GM21390 (cell line): ENCODE measurements at regions not wholly inside any gene's neighbourhood (a gene's known extent, or its start where the extent isn't known, plus 50 kb on each side); places are given as distances from the start of the nearest gene placed in this dataset.
"Not testable (repeated sequence)": the region's sequence is repeated elsewhere in the genome, so short reads cannot be mapped to it uniquely, and the experiment has no call there.

Experiments used
- ATAC-seq: cut with Tn5 transposase; IDR thresholded peaks from one replicate; pipeline ENCODE4 v1.9.1; 2021; ENCODE audit not compliant: unreplicated experiment

DNA sequence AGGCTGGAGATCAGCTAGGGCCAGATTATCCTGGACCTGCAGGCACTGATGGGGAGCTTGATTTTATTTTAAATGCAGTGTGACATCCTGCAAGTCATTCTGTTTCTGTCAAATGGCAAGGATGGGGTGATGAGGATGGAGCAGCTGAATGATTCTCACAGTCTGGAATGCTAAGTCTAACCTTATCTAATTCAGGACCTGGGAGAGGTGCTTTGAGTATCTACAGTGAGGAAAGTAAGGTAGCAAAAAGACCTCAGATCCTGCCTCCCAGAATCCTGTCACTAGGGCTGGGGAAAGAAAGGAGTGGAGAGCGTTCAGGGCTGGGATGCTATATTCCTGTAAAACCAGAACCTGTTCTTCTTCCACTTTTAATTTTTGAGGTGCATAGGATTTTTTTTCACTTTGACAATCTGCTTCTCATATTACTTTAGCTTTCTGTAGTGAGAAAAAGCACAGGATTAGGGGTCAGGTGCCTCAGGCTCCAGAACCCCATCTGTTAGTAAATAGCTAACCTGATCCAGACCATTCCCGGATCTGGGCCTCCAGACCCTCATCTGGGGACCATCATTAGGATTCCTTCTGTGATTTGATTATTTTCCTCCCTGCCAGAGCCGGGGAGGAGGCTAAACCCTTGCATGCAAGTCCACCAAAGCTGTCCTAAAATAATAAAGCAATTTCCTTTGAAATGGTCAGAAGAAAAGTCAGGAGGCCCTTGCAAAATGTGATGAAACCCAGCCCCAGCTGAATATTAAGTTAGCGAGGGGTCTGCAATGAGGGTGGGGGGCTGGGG lies 54.7 kb downstream of the ASCL1 start:
- ATAC-seq: no peak

DNA sequence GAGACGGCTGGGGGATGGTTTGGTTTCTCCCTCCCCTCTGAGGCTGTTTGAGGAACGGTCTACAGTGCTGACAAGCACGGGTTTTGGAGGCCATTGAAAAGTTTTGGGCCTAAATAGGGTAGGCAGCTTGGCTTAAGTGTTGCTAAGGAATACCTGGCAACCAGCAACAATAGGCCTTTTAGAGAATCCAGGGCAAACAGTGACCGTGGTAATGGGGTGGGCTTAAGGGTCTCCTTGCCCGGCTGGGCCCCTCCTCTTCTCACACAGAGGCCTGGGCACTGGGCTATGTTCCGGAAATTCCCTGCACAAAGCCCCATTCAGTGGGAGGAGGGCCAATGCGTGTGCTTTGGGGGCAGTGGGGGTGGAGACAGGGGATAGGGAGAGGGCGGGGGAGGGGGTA lies 55.4 kb downstream of the ASCL1 start:
- no peak for ATAC-seq

DNA sequence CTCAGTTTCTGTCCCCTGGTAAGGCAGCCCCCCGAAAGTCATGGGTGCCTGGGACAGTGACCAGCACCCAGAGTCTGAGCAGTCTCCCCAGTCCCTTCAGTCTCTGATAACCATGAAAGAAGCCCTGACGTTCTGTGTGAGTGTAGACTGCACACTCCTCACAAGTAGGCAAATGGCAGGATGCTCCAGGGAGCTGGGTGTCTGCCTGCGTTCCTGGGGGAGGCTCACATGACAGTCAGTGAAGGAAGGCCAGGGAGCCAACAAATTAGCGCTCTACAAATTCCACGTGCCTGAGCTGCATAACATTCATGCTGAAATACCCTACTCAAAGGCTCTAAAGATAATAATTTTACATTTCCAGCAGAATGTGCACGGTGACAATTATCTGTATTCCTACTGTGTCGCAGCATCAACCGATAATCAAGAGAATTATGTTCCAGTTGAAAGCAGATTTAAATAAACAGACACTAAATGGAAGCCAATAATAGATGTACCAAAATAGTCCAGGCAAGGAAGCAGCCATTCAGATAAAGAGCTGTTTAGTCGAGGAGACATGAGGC lies 56.3 kb downstream of the ASCL1 start:
- no peak for ATAC-seq

DNA sequence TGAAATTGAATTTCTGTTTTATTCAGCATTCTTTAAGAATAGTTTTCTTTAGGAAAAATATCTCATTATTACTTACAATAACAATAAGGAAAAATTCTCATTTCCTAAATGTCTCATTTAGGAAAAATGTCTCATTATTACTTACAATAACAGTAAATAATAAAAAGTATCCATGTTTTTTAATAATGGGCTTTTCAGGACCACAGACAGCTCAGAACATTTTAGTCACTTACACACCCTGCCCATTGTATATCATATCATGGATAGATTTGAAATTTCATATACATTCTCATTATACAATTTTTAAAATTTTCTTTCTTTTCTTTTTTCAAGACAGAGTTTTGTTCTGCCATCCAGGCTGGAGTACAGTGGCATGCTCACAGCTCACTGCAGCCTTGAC lies 58.9 kb downstream of the ASCL1 start:
- no peak for ATAC-seq

DNA sequence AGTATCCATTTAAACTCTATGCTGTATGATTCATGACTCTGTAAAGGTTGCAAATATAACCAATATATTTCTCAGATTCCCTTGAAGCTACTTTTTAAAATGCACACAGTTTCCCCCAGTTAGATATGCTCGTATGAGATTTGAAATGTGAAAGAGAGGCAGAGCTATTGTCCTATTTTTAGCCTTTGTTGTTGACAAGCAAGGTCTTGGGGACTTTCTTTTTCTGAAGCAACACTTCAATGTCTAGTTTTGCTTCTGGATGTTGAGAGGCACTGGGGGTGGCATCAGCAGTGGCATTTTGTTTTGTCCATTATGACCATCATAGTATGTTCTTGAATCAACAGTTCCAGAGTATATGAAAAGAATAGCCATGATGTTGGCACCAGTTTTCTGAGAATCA lies 63.4 kb downstream of the ASCL1 start:
- ATAC-seq: peak; percentile 64

DNA sequence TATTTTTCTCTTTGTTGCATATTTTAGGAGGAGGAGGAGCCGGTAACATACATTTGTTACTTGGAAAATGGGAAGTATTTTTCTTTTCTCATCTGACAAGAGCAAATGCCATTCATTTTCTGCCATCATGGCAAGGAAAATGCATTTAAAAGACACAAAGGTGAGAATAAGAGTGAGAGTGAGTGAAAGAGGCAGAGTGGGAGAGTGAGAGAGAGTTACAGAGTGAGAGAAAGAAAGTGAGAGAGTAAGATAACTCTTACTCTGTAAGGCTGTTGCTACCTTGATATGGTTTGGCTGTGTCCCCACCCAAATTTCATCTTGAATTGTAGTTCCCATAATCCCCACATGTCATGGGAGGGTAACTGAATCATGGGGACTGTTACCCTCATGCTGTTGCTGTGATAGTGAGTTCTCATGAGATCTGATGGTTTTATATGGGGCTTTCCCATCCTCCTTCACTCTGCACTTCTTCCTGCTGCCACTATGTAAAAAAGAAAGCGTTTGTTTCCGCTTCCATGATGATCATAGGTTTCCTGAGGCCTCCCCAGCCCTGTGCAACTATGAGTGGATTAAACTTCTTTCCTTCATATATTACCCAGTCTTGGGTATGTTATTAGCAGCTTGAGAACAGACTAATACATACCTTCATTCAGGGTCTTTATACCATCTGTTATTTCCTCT lies 64.2 kb downstream of the ASCL1 start:
- no peak for ATAC-seq

DNA sequence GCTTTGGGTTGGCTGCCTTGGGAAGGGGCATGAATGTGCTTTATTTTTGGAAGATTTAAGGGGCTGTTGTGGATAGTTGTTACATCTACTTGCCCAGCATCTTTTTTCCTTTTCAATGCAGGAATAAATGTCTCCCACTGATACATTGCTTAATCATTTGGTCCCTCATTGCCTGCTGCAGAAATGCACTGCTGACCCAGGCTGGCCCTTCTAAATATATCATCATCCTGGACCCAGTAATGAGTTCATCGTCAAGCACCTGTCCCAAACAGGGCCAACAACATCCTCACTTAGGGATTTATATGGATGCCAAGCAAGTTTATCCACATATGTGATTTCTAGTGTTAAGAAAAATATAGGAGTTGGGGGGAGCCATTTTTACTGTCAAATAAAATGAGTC lies 67.2 kb downstream of the ASCL1 start:
- no peak for ATAC-seq

DNA sequence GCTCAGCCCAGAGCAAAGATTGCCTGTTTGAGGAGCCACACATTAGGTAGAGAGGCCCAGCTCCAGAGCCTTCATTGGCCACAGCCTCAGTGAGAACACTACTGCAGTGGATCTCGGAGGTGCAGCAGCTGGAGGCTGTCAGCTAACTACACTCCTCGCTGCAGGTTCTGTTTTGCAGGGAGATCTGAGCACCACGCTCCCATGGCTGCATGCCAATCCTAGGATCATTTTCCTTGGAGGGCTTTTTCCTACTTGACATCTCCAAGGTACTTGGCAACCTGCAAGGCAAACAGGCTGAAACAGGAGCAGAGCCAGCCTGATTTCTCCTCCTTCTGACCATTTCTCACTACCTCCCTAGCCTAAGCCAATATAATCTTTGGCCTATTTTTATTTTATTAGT lies 69.2 kb downstream of the ASCL1 start:
- ATAC-seq: not testable (repeated sequence)

DNA sequence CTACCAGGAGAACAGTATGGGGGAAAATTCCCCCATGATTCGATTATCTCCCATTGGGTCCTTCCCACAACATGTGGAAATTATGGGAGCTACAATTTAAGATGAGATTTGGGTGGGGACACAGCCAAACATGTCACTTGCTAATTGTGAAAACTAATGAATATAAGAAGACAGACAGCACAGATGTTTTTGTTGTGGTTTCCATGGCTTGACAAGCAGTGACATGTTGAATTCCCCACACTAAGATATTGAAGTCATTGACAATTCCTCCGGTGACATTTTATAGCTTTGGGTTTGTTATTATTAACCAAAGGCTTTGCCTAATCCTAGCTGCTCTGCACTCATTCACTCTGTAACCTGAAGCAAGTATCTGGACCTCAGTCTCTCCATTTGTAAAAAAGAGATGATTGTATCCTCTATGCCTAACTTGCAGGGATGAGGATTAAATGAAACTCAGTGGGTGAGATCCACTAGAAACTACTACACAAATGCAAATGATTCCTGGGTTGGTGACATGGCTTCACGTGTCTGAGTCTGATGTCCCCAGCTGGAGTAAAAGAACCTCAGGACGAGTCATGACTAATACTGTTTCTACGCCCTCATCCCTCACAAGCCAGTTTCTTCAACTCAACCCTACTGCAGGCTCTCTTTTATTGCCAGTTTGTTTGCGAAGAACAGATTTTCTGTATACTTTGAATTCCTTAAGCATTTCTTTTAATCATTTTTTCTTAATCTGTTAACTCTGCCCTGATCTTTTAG lies 71.6 kb downstream of the ASCL1 start:
- ATAC-seq: no peak

DNA sequence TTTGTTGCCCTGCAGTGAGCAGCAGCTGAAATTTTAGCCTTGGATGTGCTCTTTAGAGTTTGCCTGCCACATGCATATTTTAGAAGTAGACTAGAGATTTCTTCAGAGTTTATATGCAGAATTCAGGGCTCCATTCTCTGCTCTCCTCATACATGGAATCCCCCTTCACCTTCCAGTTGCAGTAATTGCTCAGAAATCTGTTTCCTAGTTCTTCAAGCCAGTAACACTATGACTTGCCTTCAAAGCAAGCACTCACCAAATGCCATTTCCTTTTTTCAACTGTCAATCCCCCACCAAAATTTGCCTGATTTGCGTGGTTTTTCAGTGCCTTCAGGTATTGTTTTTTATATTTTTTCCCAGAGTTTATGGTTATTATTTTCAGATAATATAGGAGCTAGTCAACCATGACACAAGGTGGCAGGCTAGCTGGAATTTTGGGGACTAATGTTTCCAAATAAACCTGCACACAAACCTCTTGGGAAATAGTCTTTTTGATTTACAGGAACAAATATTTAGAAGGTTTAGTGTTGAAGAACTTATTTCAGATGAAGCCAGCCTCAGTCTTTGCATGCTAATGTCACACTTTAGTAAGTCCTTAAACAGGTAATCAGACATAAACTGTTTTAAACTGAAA lies 79.2 kb downstream of the ASCL1 start:
- no peak for ATAC-seq

DNA sequence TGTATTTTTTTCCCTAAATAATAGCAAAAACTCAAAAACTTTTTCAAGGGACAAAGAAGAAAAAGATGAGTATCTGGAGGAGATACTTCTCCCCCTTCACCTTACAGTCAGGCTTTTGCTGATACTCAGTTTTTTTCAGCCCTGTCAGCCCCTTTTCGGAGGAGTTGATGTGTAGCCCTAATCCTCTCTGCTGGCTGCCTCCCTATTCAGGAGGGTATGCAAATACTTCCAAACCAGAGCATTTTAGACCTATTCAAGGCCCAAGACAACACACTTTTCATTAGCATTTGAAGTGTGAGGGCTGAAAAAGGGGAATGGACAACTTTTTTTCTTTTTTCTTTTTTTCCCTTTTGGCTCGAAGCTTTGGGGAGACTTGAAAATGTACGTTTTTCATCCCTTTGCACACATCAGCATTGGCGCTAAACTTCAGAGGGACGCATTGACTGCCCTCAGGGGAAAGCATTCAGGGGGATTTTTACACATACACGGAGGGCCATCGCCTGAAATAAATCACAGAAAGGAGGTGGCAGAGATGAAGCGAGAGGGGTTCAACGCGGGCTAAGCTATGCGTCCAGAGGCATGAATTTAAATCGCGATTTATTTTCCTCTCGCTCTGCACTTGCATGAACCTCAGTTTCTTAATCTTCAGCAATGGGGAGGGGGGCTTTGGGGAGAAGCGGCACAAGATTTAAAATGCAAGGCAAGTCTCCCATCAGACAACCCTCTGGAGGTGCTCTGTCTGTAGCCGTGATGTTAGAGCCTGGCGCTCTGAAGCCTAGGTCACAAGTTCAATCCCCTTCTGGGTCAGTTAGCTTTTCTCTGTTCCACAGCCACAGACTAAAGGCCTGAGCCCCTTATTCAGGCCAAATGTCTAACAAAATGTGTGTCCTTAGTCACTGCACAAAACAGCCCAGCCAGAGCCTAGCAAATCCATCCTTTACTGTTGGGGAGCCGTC lies 86.3 kb downstream of the ASCL1 start:
- ATAC-seq: no peak

DNA sequence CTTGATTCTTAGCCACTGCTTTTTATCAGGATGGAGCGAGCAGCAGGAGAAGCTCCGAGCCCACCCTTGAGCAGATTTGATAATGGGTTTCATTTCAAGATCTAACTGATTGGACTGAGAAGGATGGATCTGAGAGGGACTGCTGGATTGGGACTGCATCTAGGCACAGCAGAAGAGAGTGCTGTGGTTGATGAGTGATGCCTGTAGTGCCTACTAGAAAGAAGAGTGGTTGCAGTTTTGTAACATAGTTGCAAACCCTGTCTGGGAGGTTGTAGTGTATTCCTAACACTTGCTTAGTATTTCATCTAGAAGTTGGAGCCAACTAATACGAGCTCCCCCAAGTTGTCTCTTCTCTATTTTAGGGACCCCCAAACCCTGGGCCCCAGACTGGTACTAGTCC lies 88.7 kb downstream of the ASCL1 start:
- no peak for ATAC-seq

DNA sequence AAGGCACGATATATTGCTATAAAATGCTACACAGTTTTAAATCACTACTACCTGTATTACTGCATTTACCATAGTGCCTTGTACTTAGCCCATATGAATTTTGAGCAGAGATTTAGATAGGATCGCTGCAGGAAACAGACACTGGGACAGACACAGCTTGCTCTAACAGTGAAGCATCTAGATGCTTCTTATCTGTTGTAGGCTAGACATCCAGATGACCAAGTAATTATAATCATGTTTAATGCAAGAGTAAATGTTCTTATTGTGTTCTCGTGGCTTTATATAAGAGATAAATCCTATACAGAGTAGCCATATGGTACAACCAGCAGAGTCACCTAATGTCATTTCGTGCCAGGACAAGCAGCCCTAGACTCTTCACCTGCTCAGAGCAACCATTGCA lies 92.8 kb downstream of the ASCL1 start:
- no peak for ATAC-seq

DNA sequence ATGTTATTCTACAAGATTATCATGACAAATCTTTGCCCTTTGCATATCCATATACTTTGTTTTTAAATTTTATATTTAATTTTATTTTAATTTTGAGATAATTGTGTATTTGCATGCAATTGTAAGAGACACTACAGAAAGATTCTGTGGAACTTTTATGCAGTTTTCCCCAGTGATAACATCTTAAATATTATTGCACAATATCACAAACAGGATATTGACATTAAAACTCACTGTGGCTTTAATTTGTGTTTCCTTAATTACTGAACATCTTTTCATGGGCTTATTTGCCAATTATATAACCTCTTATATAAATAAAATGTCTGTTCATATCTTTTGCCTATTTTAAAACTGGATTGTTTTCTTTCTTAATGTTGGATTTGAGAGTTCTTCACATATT lies 95.6 kb downstream of the ASCL1 start:
- no peak for ATAC-seq

DNA sequence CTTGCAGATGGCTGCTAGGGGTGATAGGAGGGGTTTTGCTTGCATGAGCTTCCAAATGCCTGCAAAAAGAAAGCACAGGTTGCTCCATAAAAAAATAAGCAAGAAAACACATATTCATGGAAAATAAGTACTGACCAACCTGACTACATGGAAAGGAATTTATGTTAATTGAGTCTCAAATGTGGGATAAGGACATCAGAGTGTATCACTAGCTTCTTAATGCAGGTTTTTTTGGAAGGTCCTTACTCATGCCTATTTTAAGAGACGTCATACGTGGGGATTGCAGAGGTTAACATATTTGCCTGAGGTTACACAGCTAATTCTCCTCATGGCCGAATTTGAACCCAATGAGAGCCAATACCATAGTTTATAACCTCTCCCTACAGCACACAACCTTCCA lies 116.2 kb downstream of the ASCL1 start:
- no peak for ATAC-seq

DNA sequence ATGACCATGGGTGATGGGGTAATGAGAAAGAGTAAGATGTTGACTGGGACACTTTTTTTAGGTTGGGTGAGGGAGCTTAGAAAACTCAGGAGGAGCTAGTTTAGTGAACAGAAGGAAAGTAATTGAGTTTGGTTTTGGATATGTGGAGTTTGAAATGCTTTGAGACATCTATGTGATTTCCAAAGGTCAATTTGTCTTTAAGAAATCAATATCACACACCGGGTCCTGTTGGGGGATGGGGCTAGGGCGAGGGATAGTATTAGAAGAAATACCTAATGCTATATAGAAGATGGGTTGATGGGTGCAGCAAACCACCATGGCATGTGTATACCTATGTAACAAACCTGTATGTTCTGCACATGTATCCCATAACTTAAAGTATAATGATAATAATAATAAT lies 118.4 kb downstream of the ASCL1 start:
- ATAC-seq: no peak

DNA sequence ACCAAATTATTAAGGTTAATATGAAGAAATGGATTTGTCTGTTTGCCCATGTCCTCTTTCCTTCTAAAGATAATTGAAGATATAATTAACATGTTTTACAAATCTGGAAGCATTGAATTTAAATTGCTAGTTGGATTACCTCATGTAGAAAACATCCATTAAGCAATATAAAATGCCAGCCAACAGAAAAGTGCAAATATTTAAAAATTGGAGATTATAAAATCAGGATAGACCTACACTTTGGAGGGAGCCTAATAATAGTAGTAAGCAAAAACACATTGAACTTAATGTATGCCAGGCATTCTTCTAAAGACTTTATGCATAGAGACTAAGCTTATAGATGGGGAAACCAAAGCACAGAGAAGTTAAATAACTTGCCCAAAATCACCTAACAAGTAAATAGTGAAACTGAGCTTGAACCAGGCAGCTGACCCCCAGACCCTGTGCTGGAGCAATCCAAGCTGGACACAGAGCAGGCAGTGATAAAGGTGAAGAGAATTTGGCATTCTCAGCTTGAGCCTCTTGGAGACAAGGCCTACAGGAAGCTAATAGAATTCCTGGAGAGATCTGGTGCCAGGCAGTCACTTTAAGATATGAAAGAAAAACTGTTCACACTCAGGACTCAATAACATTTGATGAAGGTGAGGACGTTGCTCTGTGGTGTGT lies 119.8 kb downstream of the ASCL1 start:
- no peak for ATAC-seq

DNA sequence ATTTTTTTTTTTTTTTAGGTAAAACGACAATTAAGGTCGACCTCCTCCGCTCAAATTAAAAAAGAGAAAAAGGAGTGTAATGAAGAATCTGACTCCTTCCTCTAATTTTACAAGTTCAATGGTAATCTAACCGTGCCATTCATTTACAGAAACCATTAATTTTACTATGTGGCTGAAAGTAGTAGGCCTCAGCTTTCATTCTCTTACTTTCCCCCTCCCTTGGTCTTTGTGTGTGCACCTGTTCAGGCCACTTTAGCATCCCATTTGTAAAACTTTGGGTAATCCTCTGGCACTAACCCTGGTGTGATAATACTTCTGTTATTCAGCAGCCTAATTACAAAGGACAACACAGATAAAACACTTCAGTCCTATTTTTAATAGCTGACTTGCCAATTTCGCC lies 128.1 kb downstream of the ASCL1 start:
- ATAC-seq: peak; percentile 81

DNA sequence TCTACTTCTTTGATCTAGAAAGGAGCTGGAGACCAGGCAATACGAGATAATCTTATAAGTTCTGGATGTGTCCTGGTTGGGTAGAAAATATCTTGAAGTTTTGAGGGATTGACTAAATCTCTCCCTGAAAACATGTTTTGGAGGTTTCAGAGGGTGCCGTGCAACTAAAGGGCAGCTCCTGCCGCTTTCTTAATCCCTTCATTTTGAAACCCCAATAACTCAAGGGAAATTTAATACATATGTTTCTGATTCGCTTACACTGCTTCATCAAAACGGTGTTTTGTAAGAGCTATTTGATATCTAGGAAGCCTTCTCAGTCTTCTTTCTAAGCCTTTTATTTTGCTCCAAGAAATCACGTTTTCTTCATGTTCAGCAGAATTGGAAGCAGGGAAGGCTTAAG lies 129.0 kb downstream of the ASCL1 start:
- ATAC-seq: no peak
